ENCODE measurements at regions not wholly inside any gene's neighbourhood (a gene's known extent, or its start where the extent isn't known, plus 50 kb on each side); places are given as distances from the start of the nearest gene placed in this dataset.
"Not testable (repeated sequence)": the region's sequence is repeated elsewhere in the genome, so short reads cannot be mapped to it uniquely, and the experiment has no call there.

DNA sequence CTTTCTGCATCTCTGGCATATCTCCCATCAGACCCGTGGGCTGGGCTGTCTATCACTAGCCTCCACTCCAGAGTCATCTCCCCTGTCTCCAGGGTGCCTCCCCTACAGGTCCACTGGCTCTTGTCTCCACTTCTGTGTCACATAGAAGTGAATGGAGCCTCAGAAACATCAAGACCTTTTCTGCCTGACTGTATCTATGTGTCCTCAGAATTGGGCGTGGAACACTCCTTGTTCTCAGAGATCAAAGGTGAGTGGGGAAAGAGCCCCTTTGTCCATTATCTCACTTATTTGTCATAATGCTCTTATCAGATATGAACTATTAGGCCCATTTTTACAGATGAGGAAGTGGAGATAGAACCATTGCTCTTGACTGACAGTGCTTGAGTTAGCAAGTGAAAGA, 211.0 kb downstream of the CYRIA start:
- DNase-seq = no peak

DNA sequence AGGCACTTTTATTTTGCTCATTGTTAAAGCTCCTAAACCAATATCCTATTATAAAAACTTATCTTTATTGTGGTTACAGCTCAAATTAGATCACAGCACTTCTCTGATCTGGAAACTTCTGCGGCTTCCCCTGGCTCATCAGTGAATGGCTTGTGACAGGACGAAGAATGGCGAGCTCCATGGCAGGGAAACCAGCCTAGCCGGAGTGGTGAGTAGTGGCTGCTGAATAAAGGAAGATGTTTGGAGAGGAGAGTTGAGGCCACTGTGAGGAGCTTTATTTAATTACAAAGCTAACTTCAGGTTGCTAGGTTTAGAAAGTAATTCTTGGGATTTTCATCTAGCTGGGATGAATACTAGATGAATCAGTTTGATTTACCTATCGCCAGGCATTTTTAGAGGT, 213.5 kb downstream of the CYRIA start:
- no peak for DNase-seq

DNA sequence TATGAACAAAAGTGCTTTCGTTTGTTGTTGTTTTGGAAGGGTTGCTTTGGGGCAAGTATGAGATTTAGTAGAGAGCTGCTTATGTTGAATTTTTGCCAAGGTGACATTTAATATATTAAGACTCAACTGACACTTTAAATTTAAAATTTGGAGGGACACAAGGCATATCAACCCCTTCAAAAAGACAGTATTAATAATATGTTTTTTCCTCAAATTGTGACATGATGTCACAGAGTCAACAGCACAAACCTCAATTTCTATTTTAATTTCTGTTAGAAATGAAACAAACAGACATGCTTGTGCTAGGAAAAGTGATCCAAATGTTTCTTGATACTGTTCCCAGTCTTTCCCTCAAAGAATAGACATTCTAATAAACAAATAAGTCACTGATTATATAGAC, 218.9 kb downstream of the CYRIA start:
- no peak for DNase-seq

DNA sequence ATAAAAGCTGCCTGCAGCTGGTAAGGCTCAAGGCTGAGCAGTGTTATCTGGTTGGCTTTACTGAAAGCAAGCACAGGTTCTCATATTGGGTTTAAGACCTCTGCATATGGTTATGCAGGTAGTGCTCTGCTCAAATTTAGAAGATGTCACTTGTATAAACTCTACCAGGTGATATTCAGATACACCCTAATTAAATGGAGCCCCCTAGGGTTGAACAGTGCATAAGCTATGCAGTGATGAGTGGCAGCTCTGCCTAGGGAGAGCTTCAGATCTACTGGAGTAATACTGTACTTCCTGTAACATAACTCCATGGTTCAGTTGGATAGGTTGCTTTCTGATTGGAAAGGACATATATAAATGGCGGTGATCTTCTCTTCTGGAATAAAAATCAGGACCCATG, 222.7 kb downstream of the CYRIA start:
- no peak for DNase-seq

DNA sequence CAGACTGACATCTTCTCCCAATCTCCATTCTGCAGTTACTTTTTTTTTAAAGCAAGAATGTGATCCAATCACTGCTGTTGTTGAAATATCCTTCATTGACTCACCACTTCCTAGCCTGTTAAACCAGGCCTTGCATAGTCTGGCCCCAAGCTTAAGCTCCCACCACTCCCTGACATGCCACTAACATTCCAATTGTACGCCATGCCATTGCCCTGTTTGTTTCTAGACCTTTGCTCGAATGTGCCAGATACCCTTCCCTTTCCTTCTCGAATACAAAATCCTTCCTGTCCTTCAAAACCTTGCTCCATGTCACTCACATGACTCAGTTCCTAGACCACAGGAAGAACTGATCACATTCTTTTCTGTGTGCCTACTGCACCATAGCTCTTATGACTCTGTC, 224.2 kb downstream of the CYRIA start:
- no peak for DNase-seq

DNA sequence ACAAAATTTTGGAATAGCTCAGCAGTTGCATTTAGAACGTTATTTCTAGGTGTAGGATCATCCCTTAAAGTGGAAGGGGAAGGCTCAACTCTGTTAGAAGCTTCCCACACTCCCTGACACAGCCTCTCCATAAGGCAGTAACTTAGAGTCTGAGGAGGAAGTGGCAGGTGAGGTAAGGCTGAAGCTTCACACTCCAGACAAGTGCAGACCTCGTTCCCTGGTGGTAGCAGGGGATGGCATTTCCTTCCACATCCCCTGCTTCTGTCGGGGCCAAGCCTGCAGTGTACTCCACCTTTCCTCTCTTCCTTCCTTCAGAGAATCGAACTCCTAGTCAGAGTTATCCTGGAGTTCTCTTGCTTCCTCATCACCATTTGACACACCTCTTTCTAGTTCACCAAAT, 224.7 kb downstream of the CYRIA start:
- no peak for DNase-seq

DNA sequence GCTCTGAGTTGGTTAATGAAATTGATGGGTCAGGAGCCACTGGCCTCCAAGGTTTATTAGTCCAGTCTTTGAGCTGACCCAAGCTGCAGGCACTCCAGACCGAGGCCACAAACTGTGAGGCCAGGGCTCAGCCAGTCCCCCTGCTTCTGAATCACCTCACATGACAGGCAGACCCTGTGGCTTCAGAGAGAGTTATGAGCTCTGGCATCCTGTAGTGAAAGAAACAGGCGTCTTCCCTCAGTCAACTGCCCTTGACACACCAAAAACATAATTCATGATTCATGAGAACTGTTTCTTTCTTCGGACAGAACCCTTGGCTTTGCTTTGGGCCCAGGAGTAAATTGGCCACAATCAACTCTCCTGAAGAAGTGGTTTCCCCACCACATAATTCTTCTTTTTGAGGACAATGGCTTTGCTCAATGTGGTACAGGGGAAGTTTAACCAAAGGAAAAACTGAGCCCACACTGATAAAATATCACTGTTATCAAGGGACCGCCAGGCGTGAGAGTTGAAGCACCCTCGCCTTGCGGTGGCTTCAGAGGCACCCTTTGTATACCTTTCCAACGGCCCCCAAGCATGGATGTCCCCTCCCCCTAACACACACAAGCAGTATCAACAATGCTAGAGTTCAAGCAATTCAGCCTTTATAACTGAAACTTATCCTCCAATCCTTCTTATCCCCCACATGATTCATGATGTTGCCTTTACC, 226.9 kb downstream of the CYRIA start:
- no peak for DNase-seq

DNA sequence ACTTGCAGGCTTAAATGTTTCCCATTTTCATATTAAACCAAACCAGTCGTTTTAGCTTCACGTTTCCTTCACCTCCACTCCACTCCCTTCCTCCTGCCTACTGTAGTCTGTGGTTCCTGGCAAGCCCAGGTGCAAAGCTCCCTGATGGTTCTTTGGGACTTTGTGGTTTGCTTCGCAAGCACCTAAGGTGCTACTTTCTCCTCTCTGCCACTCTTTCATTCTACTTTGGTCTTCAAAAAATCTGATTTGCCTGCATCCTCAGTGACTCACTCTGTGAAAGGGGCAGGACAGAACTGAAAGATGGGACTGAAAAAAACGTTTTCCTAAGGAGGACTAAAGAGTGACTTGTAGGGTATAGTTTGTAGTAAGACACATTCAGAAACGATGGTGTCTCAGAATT, 228.4 kb downstream of the CYRIA start:
- no peak for DNase-seq

DNA sequence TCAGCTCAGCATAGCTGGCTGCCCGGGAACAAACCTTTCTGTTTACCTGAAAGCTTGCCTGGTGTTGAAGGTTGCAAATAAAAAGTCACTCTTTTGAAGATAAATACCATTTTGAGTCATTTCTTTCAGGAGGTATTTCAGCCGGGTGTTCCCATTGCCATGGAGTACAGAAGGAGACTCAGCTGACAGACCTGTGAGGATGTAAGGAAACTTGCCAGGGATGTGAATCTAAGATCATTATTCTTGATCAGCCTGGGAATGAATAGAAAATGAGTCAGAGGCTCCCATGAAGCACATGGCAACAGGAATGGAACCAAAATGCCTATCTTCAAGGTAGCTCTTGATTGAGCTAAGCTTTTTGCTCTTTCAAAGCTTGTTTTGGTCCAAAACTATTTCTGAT, 231.2 kb downstream of the CYRIA start:
- DNase-seq = no peak

DNA sequence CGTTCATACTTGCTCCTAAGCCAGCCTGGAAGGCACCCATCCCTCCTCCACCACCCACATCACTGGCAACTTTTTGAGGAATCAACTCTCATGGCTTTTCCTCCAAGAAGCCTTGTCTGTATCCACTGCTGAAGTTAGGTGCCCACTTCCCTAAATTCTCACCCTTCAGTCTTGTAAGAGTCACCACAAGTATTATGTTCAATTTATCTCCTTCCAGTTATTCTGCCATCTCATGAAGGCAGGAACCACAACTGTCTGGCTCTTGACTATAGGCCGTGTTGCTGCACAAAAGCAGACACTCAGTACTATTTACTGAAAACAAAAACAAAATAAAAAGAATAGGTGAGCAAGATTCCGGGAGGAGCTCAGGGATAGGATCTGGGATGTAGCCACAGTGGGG, 234.8 kb downstream of the CYRIA start:
- no peak for DNase-seq

DNA sequence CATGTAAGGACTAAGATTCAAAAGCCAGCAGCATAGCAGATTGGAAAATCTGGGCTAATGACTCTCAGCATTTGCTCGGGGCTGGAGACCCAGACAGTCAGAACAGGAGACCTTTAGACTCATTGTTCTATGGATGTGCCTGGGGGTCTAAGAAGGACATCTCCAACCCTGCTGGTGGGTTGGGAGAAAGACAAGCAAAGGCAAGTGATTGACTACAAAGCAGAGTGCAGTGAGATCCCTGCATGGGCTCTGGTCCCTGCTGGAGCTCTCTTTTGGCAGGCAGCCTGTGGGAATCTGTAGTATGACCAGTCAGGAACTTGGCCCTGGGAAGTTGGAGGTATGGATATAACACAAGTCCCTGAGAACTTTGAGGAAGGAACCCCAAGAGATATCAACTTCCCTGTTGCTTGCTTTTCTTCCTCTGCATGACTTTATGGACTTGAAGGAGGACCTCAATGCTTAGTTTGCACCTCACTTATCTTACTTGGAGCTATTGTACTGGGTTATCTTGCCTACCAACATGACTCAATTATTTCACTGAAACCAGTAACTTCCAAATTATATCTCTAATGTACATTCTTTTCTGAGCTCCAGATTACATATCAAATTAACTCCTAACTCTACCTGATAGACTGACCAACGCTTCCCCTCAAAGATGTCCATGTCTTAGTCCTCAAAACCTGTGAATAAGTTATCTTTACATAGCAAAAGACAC, 236.0 kb downstream of the CYRIA start:
- no peak for DNase-seq

DNA sequence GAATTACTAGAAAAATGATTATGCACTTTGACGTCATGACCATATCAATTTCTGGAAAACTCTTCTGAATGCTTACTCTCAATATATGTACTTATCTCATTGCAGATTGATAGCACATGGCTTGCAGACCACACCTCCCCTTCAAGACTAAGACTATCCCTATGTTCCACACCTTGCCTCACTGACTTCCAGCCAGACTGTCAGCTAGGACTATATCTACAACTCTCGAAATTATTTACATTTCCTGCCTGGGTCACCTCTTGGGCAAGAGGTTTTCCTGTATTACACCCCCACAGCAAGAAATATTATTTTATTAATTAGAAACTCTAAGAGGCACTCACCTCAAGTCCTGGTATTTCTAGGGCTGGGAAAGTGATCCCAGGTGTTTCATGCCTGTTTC, 236.6 kb downstream of the CYRIA start:
- no peak for DNase-seq

DNA sequence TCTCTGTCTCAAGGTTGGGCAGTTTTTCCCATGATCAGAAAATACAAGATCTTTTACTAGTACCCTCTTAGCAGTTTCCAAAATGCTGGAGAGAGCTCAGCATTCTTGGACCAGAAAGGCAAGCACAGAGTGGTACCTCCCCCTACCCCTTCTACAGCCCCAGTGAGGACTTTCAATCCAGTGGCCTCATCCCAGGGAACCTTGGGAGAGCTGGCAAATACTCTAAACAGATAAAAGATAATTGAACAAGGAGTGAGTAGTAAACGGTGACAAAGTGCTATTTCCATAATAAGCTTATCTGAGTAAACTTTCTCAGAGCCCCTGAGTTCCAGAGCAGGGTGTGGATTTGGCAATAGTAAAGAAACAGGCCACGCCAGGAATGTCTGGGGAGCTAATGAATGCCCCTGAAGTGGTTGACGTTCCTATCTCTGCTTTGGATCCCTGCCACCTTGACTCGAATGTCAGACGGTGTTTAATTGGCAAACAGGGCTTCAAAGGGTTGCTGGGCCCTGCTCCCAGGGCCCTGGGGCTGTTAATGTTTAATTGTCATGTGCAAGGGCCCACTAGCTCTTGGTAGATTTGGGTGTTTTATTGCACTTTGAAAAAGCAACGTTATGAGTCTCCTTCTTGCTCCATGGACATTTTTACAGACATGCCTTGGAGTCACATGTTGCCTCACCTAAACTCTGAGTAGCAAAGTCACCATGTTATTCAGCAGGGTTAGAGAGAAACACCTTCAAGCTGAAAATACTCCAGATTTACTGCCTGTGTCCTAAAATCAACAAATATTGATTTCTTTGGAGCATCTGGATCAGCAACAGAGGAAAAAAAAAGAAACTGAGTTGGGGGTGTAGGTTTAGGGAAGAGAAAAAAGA, 239.9 kb downstream of the CYRIA start:
- DNase-seq = no peak

DNA sequence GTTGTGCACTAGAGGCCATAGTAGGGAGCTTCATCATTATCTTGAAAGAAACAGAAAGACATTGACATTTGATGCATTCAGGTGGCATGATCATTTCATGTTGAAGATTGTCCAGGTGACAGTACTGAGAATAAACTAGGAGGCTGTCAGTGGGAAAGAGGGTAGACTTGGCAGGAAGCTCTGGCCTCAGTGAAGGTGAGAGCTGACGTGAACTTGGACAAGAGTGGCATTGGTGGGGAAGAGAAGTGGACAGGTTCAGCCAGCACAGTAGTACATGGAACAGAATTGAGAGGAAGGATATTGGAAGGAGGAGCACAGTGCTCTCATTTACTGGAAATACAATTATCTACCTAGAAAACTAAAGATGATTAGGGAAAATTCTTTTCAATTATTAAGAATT, 245.2 kb downstream of the CYRIA start:
- no peak for DNase-seq

DNA sequence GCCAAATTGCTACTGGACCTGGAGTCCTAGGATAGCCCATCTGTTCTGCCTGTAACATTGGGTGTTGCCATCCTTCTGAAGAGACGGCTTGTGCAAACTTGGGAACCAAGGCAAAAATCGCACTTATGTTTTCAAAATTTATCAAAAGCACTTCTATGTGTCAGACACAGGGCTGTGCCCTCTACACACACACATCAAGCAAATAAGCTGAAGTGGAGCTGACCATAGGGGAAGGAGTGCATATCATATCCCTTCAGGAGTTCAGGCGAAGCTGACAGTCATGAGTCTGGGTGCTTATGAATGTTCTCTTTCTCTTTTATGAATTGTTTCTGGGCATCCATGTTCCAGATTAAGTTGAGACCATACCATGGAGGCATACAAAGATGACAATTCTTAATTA, 247.9 kb downstream of the CYRIA start:
- no peak for DNase-seq

DNA sequence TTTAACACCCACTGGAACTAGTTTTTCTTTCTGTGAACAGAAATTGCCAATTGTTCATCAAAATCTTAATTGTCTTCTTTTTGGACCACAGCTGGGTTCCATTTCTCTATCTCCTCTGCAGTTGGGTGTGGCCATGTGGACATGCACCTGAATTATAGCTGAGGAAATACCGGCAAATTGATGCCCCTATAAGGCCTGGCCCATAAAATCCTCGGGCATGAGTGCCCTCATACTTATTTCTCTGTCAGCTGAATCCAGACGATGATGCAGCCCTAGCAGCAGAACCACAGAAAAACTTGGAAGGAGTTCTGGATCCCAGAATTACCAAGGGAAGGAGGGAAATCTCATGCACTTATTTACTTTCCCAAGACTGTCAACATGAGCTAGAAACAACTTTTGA, 249.0 kb downstream of the CYRIA start:
- DNase-seq = no peak

DNA sequence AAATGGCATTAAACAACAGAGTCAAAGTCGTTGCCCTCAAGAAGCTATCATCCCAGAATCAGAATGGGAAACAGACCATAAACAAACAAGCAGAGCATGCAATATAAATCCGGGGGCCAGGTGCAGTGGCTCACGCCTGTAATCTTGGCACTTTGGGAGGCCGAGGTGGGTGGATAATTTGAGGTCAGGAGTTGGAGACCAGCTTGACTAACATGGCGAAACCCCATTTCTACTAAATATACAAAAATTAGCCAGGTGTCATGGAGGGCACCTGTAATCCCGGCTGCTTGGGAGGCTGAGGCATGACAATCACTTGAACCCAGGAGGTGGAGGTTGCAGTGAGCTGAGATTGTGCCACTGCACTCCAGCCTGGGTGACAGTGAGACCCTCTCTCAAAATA, 249.8 kb downstream of the CYRIA start:
- not testable (repeated sequence) for DNase-seq

DNA sequence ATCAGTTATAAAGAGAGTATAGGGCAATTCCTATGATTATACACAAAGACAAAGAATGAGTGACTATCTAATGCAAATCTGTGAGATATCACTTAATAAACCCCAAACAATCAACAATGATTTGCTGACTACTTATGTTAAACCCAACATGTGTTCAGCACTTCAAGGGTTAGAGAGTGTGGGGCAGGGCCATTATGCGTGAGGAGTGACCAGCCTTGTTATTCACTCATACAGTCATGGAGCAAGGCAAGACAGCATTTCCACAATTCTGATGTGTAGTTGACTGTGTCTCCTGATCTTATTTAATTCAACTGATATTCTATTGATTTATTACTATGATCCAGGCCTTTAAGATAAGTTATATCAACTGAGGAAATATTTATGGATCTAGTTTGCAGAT, 251.7 kb downstream of the CYRIA start:
- no peak for DNase-seq

DNA sequence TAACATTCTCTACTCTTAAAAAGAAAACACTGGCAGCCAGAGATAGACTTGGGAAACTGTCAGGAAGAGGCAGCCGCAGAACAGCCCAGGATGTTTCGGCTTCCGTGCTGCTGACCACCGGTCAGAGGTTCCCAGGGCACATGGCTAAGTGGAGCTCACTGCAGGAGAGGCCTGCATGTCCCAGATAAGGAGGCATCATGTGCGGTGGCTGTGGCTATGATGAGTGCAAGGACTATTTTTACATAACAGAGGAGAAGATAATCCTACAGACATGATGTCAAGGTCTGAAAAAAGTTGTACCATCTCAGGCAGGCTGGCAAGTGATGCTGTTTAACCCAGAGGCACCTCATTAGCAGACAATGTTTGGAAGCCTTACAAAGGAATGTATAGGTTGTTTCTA, 252.3 kb downstream of the CYRIA start:
- no peak for DNase-seq

DNA sequence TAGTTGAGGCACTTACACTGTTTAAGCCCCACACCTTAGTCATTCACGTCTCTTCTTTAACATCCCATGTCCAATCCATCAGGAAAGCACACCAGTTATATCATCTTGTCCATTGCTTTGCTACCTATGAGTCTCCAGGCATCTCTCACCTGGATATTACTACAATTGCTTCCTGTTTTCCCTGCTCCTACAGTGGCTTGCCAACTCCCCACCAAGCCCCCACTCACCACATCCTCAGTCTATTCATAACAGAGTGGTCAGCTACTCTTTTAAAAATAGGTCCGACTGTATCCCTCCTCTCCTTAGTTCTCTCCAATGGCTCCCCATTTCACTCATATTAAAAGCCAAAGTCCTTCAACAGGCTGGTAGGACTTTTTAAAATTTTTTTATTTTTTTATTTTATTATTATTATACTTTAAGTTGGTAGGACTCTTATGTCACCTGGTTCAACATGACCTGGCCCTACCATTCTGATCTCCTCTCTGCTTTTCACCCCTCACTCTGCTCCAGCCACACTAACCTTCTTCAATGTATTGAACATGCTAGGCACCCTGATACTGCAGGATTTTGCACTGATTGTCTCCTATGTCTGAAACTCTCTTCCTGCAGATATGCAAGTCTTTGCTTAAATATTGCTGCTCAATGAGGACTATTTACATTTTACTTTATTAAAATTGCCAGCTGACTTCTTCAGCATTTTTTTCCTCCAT, 253.2 kb downstream of the CYRIA start:
- no peak for DNase-seq

DNA sequence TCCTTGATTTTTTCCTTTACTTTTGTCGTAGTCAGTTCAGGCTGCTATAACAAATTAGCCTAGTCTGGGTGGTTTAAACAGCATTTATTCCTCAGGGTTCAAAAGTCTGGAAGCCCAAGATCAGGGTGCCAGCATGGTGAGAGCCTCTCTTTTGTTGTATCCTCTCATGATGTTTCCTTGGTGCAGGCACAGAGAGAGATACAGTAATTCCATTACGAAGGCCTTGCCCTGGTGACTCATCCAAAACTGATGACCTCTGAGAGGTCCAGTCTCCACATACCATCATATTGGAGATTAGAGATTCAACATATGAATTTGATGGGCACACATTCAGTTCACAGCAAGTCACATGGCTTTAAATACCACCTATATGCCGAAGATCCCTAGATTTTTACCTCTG, 253.8 kb downstream of the CYRIA start:
- DNase-seq = no peak

DNA sequence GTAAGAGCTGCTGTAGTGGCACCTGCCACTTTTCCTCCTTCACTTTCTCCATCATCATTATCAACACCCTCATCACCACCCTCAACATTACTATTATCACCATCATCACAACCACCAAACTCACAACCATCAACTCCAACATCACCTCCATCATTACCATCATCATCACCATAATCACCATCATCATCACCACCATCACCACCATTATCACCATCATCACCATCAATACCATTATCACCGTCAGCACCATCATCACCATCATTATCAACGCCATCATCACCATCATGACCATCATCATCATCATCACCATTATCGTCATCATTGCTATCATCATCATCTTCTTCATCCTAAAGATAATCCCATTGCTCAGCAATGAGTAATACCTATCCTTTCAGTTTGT, 255.8 kb downstream of the CYRIA start:
- no peak for DNase-seq

DNA sequence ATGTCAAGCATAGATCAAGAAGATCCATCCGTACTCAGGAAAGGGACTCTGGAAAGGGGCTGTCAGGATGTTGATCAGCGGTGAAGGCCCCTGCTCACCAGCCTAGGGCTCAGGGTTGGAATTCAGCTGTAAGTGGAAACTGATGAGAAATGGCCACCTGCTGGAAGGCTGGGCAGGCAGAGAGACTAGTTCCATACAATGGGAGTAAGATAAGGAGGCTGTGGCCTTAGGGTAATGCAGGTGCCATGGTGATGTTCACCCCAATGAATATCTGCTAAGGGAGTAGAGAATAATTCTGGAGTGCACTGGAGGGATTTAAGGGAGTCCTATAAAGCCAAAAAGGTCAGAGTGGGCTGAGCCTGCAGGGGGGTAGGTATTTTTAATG, 256.6 kb downstream of the CYRIA start:
- no peak for DNase-seq
